T-helper 2 cell treated with Interferon-gamma antibody and Interleukin-4, amounts not matched to agents 5 μg/mL and 100 μg/mL, for 36 hours (primary cell): ENCODE measurements at regions not wholly inside any gene's neighbourhood (a gene's known extent, or its start where the extent isn't known, plus 50 kb on each side); places are given as distances from the start of the nearest gene placed in this dataset.

Experiments used
- DNase-seq: peaks from one replicate; pipeline ENCODE4 v3.0.0; 2021; ENCODE audit warnings: low spot score
- H3K27ac Mint-ChIP-seq: one replicate; pipeline ENCODE4 v1.8.0; 2021; ENCODE audit warnings: mild to moderate bottlenecking, mixed read lengths
- H3K27me3 Mint-ChIP-seq: one replicate; pipeline ENCODE4 v1.8.0; 2021; ENCODE audit warnings: low read depth, mixed read lengths
- H3K36me3 Mint-ChIP-seq: one replicate; pipeline ENCODE4 v1.8.0; 2021; ENCODE audit warnings: low read depth, mixed read lengths
- H3K4me1 Mint-ChIP-seq: one replicate; pipeline ENCODE4 v1.8.0; 2021; ENCODE audit warnings: low read depth, mixed read lengths
- H3K4me3 Mint-ChIP-seq: one replicate; pipeline ENCODE4 v1.8.0; 2022; ENCODE audit warnings: mild to moderate bottlenecking, moderate library complexity, mixed read lengths
- H3K9me3 Mint-ChIP-seq: one replicate; pipeline ENCODE4 v1.8.0; 2021; ENCODE audit warnings: mixed read lengths

DNA sequence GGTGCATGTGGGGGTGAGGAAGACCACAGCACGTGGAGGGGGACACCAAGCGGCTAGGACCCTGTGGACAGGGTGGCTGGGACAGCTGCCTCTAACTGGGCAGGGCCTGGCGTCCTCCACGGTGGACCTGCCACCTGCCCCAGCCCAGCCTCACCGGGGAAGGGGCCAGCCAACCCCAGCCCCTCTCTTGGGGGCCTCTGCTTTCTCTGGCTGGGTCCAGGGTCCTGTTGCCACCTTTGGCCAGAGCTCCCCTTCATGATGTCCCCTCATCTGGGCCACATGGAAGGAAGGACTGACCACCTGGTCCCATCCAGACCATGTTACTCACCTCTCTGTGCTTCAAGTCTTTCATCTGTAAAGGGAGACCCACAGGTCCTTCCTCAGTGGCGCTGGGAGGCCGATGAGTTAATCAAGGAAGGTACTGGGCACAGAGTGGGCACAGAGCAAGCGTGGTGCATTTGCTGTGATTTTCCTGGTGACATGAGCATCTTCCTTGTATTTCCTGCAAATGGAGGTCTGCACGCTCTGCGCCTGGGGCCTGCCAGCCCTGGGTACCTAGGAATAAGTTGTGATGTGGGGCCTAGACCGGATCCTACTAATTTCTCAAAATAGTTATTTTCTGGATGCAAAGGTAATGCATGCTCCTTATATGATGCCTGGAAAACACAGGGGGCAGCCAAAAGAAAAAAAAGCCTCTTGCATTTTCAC is 538.4 kb downstream of the TBC1D22A start:
- no peak overlapping the region for H3K4me3 Mint-ChIP-seq
- DNase-seq: no peak
- H3K27me3 Mint-ChIP-seq: no peaks in the 10 kb centered on the region
- H3K4me1 Mint-ChIP-seq: no peaks in the 10 kb centered on the region
- no peaks in the 10 kb centered on the region for H3K9me3 Mint-ChIP-seq
- H3K36me3 Mint-ChIP-seq: no peaks in the 10 kb centered on the region
- no peak overlapping the region for H3K27ac Mint-ChIP-seq

DNA sequence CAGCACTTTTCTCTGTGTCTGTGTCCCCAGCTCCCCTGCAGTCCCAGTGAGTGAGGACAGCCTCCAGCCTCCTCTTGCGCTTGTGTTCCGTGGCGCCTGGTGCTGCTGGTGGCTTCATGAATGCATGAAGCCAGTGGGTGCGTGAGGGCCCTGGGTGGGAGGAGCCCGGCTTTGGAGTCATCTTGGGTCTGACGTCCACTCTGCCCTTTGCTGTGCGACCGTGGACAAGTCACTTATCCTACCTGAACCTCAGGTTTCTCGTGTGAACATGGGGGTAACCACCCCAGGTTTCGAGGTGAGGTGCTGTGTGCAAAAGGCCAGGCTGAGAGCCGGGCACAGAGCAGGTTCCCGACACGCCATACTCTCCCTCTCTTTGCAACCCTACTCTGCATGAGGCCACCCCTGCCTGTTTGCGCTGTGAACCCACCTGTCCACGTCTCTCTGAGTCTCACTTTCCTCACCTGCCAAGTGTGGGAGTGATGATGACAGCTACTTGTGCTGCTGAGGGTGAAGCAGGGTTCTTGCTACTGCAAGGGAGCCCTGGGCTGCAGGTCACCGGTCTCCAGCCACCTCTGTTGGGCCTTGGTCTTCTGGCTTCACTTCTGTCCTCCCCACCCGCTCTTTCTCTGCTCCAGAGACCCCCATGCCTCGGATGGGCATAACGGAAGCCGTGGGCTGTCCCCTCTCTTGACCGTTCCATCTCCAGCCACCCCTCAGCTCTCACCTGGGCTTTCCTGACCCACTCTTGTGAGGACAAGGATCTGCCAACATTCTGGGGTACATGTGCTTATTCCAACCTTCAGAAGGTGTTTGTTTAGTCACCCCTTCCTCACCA is 537.6 kb downstream of the TBC1D22A start:
- no peaks in the 10 kb centered on the region for H3K27me3 Mint-ChIP-seq
- H3K4me1 Mint-ChIP-seq: no peaks in the 10 kb centered on the region
- no peak for DNase-seq
- no peak overlapping the region for H3K4me3 Mint-ChIP-seq
- no peaks in the 10 kb centered on the region for H3K9me3 Mint-ChIP-seq
- H3K27ac Mint-ChIP-seq: no peak overlapping the region
- H3K36me3 Mint-ChIP-seq: no peaks in the 10 kb centered on the region

DNA sequence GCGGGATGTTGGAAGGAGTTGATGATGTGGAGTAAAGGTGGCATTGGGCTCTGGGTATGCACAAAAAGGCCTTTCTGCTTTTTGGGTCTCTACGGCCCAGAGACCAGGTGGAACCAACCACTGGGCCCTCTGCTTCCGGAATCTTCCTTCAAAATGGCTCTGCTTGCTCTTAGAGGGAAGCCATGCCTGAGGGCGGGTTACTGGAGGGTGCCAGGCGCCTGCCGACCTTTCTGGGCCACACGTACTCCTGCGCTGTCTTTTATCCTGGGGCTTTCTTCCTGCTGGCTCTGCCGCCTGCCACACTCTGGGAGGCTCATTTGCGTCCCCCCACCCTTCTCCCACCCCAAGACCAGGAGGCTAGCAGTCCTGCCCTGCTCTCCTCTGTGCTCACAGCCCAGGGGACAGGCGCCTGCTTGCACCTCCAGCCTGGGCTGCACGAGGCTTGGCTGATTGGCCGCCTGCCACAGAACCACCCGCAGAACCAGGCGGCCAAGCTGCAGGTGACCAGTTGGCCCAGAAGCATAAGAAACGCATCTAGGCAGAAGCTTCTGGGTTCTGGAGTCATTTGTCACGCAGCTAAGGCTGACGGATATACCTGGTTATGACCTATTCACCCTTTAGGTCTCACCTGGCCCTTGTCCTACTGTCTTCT is 536.9 kb downstream of the TBC1D22A start:
- Mint-ChIP-seq H3K27ac (no peak overlapping the region), H3K4me1 (no peaks in the 10 kb centered on the region), H3K4me3 (no peak overlapping the region), H3K27me3 (no peaks in the 10 kb centered on the region), H3K9me3 (no peaks in the 10 kb centered on the region), H3K36me3 (no peaks in the 10 kb centered on the region)
- DNase-seq: no peak

DNA sequence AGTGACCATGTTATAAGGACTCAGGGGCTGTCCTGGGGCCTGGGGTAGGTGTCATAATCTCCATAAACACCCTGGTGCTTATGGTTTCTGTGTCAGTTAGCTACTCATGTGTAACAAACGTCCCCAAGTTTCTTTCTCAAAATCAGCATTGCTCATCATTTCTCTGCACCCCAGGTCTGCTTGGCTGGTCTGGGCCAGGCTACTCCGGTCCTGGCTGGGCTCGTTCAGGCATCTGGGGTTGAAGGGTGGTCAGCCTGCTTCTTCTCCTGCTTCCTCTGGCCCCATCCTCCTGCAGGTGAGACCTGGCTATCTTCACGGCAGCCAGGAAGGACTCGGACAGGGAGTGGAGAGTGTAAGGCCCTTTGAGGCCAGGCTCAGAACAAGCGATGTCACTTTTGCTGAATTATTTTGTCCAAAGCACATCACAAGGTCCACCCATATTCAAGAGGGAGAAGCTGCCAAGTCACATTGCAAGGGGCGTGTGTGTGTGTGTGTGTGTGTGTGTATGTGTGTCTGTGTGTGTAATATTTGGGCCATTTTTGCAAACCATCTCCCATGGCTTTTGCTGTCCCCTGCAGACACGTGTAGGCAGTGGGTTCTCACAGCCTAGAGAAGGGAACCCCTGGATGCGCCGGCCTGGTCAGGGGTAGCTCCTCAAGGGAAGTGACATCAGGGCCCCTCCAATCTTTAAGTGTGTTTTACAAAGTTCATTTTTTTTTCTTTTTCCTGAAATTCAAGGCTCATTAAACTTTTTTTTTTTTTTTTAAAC is 535.8 kb downstream of the TBC1D22A start:
- Mint-ChIP-seq H3K9me3 (no peaks in the 10 kb centered on the region), H3K27ac (no peak overlapping the region), H3K27me3 (no peaks in the 10 kb centered on the region), H3K4me3 (no peak overlapping the region), H3K36me3 (no peaks in the 10 kb centered on the region), H3K4me1 (no peaks in the 10 kb centered on the region)
- no peak for DNase-seq

DNA sequence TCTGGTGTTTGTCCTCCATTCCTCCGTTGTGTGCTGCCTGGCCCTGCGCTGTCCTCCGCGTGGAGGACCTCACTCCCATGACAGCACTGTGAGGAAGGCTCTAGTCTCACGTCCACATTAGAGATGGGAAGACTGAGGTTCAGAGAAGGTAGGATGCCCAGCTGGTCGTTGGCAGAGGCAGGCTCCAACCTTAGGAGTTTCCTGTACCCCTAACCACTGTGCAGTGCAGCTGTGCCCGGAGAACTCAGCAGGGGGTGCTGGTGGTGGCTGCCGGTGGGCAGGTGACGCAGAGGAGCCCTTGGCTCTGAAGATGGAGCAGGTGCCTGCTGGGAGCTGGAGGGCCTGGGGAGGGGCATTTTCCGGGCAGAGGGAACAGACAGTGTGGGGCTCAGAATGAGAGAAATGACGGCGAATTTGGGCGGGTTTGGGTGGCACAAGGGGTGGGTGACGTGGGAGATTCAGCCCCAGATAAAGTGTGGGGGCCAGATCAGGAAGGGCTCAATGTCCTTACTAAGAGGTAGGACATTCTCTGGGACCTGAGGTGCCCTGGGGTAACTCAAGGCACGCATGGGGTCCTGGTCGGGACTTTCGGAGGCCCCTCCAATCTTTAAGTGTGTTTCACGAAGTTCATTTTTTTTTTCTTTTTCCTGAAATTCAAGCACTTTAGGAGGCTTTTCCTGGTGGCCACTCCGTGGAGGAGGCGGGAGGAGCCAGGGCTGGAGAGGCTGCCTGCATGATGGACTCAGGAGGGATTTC is 535.0 kb downstream of the TBC1D22A start:
- Mint-ChIP-seq H3K4me3 (no peak overlapping the region), H3K27ac (no peak overlapping the region), H3K36me3 (no peaks in the 10 kb centered on the region), H3K4me1 (no peaks in the 10 kb centered on the region), H3K9me3 (no peaks in the 10 kb centered on the region), H3K27me3 (no peaks in the 10 kb centered on the region)
- DNase-seq: no peak

DNA sequence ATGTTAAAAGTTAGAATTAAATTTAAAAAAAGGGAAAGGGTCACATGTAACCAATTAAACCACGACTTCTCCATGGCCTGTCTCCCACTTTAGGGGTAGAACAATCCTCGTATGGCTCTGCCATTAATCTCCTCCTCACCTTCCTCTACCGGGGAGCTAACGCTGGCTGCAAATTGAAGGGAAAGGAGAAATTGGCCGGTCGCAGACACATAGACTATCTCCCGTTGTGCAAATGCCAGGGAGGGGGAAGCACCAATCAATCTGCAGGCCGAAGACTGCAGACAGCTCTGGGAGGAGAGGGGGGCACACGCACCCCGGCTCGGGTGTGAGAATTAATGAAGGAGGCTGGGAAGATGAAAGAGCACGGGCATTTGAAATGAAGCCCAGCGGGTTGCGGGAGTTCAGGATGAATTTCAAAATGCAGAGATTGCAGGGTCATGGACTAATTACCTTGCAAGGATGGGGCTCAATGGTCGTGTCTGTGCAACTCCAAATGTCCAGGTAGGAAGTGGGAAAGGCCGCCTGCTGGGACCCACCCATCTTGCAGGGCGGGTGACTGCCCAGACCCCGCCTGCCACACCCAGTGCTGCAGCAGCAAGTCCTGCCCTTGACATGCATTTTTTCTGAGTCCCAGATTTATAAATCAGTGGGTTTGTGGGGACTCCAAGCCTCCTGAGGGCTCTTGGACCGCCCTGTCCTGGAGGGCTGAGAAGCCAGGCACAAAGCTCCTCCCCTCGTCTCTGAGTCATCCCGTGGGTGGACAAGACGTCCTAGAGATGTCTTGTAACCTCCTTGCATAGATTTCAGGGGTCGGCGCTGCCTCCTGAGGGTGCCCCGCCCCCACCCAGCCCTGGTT is 534.2 kb downstream of the TBC1D22A start:
- H3K4me3 Mint-ChIP-seq: no peak overlapping the region
- no peaks in the 10 kb centered on the region for H3K36me3 Mint-ChIP-seq
- H3K9me3 Mint-ChIP-seq: no peaks in the 10 kb centered on the region
- no peaks in the 10 kb centered on the region for H3K27me3 Mint-ChIP-seq
- no peaks in the 10 kb centered on the region for H3K4me1 Mint-ChIP-seq
- H3K27ac Mint-ChIP-seq: no peak overlapping the region
- DNase-seq: no peak

DNA sequence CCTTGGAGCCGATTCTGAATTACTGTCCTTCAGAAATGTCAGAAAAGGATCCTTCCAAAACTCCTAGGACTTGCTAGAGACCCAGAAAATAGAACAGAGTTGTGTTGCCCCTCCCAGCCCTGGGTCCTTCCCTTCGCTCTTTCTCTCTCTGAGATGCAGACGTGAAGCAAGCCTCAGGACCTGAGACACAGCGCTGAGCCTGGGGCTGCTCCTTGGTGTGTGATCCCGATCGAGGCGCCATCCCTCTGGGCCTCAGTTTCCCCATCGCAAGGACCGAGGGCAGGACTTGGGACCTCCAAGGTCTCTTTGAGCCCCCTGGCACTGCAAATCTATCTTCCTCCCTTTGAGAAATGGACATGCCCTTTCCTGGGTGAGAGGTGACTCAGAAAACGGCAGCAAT is 533.5 kb downstream of the TBC1D22A start:
- no peaks in the 10 kb centered on the region for H3K27me3 Mint-ChIP-seq
- H3K27ac Mint-ChIP-seq: no peak overlapping the region
- no peaks in the 10 kb centered on the region for H3K4me1 Mint-ChIP-seq
- H3K9me3 Mint-ChIP-seq: no peaks in the 10 kb centered on the region
- no peak for DNase-seq
- H3K4me3 Mint-ChIP-seq: no peak overlapping the region
- H3K36me3 Mint-ChIP-seq: no peaks in the 10 kb centered on the region

DNA sequence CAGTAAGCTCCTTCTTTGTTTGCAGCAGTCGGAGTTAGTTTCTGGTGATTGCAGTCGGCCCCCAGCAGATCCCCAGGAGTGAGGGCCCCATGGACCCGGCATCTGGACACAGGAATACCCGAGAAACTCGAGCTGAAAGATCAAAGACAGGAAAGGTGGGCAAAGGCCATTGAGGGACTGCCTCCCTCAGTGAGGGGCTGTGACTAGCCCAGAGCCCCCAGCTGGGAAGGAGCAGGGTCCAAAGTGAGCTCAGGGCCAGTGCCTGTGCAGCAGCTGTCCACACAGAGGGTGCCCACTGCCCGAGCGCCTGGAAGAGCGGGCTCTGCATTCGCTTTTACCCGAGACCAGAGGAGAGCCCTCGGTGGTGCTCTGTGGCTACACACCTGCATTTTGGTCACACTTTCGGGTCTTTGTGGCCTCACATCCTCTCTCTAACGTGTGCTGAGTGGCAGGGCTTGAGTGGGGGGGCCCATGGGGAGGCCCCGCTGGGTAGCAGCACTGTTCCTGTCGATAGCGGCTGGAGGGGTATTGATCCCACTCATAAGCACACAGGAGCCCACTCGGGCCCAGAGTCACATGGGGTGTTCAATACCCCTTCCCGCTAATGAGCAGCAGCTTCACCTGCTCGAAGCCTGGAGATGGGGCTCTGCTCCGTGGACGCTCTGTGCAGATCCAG is 532.9 kb downstream of the TBC1D22A start:
- H3K4me3 Mint-ChIP-seq: no peak overlapping the region
- no peaks in the 10 kb centered on the region for H3K9me3 Mint-ChIP-seq
- no peaks in the 10 kb centered on the region for H3K4me1 Mint-ChIP-seq
- H3K27me3 Mint-ChIP-seq: no peaks in the 10 kb centered on the region
- H3K36me3 Mint-ChIP-seq: no peaks in the 10 kb centered on the region
- no peak for DNase-seq
- H3K27ac Mint-ChIP-seq: no peak overlapping the region

DNA sequence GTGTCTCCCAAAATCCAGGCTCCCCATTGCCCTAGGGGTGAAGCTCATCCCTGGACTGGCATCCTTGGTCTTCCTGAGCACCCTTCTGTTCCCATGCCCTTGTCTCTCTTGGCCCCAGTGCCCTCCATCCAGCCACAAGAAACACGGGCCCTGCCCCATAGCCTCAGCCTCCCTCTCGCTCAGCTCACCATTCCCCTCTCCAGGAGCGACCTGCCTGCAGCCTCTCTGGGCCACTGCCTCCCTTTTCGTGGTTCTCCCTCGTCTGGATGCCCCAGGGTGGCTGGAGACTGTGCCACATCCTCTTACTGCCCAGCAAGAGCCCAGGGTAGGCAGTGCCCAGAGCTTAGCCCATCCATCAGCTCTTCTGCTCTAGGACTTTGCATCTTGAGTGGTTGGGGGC is 532.1 kb downstream of the TBC1D22A start:
- no peaks in the 10 kb centered on the region for H3K27me3 Mint-ChIP-seq
- H3K4me3 Mint-ChIP-seq: no peak overlapping the region
- DNase-seq: no peak
- no peak overlapping the region for H3K27ac Mint-ChIP-seq
- no peaks in the 10 kb centered on the region for H3K36me3 Mint-ChIP-seq
- no peaks in the 10 kb centered on the region for H3K4me1 Mint-ChIP-seq
- no peaks in the 10 kb centered on the region for H3K9me3 Mint-ChIP-seq

DNA sequence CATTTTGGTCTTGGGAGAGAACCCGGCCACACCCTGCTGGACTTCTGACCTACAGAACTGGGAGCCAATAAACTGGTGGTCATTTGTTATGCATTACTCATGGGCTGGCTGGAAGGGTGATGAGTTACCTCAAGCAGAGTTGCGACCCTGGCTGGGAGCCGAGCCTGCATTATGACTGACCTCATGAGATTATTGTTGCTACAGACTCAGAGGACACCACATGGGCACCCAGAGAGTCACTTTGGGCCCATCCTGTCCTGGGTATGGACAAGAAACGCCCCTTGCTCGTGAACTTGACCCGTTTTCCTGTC is 531.7 kb downstream of the TBC1D22A start:
- H3K4me3 Mint-ChIP-seq: no peak overlapping the region
- no peaks in the 10 kb centered on the region for H3K27me3 Mint-ChIP-seq
- no peaks in the 10 kb centered on the region for H3K36me3 Mint-ChIP-seq
- no peak for DNase-seq
- H3K9me3 Mint-ChIP-seq: no peaks in the 10 kb centered on the region
- H3K4me1 Mint-ChIP-seq: no peaks in the 10 kb centered on the region
- no peak overlapping the region for H3K27ac Mint-ChIP-seq

DNA sequence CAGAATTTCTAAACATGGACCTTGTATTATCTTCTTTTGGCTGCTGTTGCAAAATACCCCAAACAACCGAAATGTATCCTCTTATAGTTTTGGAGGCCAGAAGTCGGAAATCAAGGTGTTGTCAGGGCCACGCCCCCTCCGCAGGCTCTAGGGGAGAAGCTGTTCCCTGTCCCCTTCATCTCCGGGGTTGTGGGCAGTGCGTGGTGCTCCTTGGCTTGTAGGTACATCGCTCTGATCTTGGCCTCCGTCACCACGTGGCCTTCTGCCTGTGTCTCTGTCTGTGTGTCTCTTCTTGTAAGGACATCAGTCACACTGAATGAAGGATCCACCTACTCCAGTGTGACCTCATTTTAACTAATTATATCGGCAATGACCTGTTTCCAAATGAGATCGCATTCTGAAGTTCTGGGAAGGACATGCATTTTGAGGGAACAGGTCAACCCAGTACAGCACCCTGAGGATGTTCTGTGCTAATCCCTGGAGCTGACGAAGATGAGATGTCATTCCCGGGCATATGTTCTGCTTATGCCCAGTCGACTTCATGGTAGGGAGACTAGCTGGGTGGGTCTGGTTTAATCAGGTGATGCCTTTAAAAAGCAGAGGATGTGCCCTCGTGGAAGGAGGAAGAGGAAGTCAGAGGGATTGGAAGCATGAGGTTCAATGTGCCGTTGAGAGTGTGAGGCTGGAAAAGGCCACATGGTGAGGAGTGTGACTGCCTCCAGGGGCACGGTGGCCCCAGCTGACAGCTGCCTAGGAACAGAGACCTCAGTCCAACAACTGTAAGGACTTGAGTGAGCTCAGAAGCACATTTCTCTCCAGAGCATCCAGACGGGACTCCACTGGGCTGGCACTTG is 531.1 kb downstream of the TBC1D22A start:
- no peaks in the 10 kb centered on the region for H3K4me1 Mint-ChIP-seq
- H3K36me3 Mint-ChIP-seq: no peaks in the 10 kb centered on the region
- H3K27ac Mint-ChIP-seq: no peak overlapping the region
- no peak for DNase-seq
- no peak overlapping the region for H3K4me3 Mint-ChIP-seq
- no peaks in the 10 kb centered on the region for H3K9me3 Mint-ChIP-seq
- H3K27me3 Mint-ChIP-seq: no peaks in the 10 kb centered on the region
